ENCODE measurements at regions not wholly inside any gene's neighbourhood (a gene's known extent, or its start where the extent isn't known, plus 50 kb on each side); places are given as distances from the start of the nearest gene placed in this dataset.

DNA sequence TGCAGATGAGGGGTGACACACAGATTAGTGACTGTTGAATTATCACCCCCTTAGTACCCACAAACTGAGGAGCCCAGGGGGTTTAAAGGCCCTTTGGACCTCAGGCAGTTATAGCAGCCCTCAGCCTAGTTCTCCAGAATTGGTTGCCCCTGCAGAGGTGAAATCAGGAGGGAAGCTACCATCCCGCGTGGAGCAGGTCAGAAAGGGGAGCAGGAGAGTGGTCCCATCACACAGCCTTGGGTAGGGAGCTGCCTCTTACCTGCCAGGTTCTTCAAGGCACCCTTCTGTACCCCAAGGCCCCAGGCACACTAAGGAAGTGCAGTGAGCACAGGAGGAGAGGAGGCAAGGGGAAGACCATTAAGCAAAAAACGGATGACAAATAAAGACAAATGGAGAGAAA, 121.2 kb upstream of the TNR start:
- DNase-seq, result no peak

DNA sequence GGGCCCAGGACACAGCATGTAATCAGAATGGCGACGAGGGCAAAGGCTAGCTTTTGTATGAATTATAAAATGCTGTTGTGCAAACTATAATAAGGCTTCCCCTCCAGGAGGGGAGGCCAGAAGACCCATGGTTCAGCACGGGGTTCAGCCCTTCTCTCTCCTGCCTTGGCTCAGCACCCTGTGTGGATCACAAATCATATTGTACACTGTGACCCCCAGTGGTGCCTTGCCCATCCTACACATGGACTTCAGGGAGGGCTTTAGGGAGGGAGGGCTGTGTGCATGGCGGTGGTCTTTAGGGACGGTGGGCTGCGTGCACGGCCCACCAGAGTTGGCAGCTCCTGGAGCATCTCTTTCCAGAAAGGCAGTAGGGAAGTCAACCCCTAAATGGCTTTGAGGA, 120.8 kb upstream of the TNR start:
- no peak for DNase-seq

DNA sequence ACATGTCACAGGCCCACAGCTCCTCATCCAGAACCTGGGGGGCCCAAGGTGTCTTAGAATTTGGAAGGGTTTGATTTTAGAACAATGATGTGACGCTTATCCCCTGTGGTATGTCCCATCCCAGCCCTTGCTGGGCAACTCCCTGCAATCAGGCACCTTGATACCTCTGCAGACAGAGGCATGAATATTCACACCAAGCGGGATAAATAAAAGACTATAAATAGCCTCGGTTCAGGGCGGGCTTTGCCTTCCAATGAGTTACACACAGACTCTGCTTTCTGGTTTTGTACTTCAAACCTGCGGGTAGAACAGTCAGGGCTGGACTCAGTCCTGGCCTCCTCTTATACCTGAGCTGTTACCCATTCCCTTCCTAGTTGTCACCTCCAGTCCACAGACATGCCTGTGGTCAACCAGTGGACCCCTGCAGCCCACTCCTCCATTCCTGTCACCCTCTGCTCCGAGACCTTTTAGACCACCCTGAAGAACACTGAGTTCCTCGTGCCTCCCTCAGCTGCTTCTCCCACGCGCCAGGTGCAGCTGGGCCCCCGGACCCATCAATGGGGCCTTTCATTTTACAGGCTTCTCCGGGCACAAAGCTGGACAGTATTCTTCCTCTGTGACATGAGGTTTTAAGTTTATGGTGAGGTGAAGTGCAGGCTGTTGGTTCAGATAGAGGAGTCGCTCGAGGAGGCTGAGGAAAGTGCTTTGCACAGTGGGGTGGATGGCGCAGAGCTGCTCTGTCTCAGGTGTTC, 120.1 kb upstream of the TNR start:
- no peak for DNase-seq

DNA sequence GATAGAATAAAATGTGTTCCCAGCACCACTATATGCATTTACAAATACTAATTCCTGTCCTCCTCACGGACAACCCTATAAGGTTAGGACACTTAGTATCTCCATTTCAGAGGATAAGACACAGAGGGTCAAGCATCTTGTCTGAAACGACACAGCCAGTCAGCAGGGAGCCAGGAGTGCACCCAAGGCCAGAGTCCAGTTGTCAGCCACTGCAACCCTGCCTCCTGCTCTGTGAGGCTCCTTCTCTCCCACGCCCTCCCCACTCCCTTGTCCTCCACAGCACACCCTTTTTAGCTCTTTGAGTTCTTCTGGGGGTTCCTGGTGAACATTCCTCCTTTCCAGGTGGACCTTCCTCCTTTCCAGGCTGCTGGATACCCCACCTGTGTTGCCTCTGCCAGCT, 119.0 kb upstream of the TNR start:
- DNase-seq, result no peak

DNA sequence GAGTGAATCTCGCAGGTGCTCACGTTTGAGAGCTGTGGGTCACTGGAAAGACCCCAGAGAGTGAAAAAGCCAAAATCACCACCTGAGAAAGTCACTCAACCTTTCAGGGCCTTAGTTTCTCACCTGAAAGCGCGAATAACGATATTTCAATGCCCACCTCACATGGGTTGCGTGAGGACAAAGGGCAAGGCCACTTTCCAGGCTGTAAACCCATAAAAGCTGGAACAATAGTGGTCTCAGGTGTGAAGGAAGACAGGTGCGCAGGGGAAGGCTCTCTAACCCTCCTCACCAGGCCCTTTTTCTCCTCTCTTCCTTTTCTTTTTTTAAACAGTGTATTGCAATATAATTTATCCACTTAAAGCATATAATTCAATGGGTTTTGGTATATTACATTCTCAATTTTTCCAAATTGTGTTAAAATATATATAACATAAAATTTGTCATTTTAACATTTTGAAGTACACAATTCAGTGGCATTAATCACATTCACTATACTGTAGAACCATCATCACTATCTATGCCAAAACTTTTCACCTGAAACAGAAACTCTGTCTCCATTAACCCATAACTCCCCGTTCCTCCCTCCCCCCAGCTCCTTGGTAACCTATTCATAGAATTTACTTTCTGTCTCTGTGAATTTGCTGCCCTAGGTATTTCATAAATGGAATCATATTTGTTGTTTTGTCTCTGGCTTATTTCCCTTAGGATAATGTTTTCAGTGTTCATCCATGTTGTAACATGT, 118.4 kb upstream of the TNR start:
- no peak for DNase-seq

DNA sequence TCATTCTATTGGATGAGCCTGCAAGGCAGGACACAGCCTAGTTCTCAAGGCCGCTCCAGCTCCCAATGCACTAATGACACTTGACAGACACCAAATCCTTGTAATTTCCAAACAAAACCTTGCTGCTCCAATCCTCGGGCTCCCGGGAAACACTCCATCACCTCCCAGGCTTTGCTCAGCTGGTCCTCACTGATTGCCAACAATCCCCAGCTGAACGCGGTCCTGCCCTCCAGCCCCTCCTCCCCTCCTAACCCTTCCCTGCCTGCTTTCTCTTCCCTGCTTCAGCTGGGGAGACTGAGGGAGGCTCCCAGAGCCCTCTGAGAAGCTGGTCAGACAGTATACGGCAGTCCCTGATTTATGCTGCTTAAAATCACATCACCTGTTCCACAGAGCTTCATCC, 114.4 kb upstream of the TNR start:
- no peak for DNase-seq

DNA sequence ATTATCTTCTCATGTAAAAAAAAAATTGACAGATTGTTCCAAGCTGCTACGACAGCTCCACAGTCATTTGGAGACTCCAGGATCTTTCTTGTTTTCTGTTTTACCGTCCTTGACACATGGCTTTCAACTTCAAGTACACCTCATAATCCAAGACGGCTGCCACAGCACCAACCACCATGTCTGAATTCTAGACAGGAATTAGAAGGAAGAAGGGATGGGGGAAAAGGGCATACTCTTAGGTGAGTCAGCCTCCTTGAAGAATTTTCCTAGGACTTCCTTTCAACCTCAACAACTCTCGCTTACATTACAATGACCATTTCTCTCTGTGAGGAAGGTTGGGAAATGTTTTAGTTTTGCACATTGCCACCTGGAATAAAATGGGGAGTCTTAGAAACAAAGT, 110.3 kb upstream of the TNR start:
- no peak for DNase-seq

DNA sequence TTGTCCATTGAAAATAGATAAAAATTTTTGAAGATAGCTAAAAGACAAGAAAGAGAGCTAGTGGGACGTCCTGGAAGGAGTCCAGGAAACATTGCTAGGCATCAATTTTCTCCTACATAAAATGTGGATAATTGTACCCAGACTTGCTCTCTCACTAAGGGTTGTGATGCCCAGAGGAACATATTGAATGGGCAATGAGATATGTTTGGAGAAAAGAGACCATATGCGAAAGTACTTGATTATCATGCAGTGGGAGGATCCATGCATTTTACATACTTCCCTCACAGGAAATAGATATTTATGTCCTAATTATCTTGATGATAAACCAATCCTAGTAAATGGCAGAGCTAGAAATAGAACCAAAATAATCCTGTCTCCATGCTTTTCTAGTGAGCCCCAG, 108.4 kb upstream of the TNR start:
- DNase-seq, result no peak

DNA sequence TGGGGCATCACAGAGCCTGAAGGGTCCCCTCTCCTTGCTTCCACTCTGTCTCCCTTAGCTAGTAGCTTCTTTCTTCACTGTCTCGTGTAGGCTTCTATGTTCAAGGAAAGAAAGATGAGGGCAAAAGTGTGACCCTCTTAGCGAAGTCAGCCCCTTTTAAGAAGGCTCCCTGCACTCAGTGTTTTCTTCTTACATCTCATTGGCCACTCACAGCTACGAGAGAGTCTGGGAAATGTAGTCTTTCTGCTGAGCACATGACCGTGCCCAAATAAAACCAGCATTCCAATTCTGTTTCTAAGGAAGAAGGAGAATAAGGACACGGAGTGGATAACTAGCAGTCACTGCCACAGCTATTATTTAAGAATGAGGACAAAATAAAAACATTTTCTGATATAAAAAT, 104.9 kb upstream of the TNR start:
- DNase-seq, result no peak

DNA sequence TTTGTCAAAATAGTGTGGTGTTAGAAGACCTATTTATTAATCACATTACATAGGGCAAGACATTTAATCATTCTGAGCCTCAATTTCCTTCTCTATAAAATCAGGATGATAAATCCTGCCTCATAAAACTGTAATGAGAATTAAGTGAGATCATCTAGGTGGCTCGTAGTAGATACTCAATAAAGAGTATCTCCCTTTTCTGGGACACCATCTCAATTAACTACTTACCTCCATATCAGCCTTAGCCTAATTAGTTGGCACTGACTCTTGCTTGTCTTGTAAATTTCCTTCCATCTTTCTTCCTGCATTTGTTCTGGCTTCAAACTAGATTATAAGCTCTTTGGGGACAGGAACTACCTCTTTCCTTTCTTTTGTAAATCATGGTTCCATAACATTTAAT, 102.6 kb upstream of the TNR start:
- no peak for DNase-seq

DNA sequence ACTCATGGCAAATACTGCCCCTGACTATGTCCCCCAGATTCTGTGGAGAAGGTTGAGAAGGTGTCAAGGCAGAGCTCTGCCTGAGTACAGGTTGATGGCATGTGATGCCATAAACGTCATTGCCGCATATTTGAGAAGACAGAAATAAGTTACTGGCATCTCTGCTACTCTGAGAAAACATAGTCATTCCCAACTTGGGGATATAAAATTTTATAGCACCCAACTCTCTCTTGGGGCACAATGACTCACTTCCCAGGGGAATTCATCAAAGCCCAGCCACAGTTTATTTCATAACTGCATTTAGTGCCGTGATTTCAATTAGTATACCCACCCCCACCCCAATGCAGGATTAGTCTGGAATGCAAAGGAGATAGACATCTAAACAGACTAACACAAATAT, 101.9 kb upstream of the TNR start:
- DNase-seq, result no peak

DNA sequence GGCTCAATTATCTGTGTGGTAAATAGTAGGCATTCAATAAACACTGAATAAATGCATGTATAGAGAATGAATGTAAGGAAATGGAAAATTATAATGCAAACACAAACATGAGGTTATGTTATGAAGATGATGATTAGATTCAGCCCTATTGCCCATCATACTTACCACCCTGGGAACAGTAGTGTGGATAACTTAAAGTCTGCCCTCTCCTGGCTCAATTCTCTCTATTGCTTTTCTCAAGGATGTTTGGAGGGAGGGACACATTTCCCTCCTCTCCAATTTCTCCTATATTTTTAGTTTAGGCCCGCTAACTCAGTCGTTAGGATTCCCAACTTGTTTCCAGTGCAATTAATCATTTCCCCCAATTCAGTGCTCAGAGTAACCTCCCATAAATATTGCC, 101.5 kb upstream of the TNR start:
- no peak for DNase-seq

DNA sequence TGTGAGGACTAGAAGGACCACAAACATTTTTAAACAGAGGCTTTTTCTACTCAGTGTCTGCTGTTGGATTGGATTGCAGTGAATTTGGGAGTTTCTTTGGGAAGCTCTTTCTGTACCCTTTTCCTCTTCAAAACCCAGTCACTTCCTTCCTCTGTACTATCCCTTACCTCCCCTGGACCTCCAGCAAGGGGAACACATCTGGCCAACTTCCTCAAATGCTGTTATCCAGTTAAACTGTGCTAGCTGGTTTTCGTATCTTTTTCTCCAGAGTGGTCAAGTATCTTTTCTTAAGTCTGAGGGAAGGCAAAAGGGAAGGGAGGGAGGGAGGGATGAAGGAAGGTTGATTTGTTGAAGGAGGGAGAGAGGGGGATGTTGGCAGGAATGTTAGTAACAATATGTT, 99.2 kb upstream of the TNR start:
- DNase-seq, result no peak

DNA sequence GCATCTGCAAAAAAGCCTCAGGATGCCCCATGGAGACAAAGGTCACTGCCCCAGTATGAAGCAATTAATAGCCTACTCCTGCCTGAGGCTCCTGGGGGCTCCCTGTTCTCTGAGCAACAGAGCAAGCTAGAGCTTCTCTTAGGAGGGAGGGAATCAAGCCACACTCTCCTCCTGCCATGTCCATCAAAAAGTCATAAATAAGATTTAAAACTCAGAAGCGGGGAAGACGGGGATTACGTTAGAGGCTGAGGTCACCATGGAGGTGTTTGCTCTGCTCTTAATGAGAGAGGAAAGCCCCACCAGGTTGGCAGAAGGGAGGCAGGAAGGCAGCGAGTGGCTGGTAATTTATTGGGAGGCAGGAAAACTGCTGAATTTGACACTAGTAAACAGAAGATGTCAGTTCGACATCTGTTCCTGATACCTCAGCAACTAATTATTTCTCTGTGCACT, 98.4 kb upstream of the TNR start:
- DNase-seq, result no peak

DNA sequence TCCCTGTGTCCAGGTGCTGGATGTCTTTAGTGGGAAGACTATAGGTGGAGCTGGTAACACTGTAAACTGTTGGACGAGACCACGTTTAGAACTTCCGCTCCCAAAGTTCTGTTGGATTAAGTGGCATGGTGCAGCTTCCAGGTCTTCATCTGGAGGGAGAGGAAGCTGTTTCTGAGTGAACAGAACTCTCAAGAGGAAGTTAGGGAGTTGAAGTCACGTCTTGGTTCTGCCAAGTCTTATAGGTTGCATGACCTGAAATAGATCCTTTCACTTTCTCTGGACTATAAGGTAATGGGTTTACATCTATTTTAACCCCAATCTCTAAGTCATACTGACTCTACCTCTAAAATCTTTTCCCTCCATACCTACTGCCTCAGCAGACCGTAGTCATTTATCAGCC, 97.4 kb upstream of the TNR start:
- no peak for DNase-seq

DNA sequence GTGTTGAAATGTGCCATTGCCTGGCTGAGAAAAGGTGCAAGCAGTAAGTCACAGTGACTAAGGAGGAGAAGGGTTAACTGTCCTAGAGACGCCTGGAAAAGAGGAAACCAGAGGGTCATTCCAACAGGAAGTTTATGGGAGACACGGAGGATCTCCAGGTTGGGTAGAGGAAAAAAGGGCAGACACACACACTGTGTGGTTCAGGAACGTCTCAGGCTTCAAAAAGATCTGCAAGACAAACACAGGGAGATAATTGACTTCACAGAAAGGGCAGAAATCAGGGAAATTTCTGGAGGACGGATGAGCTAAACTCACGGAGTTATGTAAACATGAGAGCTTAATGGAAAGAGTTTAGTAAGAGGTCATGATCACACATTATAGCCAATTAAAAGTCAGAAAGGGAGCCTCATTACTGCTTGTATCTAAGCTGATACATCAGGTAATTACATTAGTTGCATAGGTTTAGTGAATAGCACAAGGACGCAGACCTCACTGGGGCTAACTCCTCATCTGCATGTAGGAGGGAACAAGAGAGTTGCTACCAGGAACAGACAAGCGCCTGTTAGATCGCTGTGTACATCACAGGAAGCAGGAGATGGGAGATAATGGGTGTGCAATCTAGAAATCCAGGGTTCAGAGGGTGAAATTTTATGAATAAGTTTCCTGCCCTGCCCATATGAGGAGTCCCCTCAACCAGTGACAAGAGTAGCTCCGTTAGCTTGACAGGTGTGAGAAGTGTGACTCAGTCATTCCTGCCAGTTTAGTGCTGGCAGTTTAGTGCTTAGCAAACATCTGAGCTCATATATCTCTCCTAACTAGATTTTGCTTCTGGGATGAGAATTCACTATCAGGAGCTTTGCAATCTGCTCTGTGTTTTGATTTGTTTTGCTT, 96.6 kb upstream of the TNR start:
- peak; percentile 11 for DNase-seq

DNA sequence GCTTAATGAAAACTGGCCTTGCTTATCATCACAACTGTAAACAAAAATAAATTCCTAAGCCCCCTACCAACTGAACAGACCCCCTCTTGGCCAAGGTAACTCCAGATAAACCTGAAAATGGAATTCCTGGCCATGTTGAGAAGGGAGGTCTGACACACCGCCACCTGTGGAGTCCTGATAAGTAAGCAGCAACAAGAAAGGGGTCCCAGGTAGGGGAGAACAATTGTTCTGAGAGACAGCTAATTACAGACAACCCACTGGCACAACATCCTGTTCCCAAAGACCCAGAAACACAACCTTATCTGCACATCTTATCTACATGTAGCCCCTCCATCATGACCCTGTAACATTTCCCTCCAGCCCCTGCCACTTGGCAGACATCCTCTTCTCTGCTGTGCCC, 91.2 kb upstream of the TNR start:
- no peak for DNase-seq

DNA sequence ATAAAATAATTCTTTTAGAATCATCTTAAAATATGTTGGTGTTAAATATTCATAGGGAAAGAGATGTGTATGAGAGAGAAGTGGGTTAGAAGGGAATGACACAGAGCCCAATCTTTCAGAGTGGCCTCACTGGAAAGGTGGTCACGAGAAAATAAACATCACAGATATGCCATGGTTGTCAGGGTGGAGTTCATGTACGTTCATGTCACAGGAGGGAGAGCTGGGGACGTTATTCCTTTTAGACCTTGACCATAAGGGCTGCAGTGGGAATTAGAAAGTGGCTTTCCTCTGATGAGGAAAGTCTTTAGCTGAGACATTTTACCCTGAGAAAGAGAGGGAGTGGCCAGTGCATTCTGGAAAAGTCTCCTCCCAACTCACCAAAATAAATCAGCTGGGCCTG, 90.6 kb upstream of the TNR start:
- no peak for DNase-seq

DNA sequence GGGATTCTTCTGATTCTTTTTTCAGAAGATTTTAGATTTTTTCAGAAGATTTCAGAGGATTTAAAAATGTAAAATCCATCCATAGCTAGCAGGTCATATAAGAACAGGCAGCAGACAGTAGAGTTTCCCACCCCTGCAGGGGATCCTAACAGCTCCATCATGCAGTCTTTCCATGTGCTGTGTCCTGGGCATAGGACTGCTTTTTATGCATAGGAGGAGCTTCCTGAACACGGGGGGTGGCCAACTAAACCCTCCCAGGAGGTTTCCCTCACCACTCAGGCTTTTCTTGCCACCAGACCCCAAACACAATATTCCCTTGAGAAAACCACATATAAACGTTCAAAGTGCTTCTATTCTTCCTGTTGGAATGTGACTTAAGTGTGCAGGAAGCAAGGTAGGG, 90.1 kb upstream of the TNR start:
- DNase-seq, result no peak

DNA sequence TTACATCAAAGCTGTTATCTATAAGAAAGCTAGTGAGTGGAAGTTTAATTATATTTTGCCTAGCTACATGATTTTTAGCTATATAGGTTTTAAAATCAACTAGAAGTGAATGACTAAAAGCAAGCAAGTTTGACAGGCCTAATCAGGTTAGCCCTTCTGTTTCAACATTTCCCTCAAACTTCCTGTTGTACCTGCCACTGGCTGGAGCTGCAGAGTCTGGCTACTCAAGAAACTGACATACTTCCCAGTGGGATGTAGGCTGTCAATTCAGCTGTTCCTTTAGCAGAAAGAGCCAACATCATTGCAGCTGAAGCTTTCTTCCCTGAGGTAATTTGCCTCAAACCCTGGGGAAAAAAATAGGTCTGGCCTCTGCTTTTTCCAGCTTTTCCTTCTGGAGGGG, 87.1 kb upstream of the TNR start:
- no peak for DNase-seq

DNA sequence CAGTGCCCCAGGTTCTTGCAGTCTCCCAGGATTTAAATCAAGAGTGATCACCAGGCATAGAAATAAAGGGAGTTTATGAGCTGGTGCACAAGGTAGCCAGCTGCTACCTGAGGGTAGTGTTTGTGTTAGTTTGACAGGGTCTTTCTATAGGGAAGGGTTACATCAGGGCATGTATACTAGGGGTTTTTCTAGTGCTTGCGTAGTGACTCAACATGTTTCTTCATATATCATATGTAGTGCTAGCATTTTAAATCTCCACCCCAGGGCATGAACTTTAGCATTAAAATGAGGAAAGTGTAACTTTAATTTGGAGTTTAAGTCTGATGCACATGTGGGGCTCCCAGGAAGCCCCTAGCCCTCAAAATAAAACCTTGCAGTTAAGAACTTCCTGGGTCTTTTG, 86.5 kb upstream of the TNR start:
- DNase-seq, result no peak

DNA sequence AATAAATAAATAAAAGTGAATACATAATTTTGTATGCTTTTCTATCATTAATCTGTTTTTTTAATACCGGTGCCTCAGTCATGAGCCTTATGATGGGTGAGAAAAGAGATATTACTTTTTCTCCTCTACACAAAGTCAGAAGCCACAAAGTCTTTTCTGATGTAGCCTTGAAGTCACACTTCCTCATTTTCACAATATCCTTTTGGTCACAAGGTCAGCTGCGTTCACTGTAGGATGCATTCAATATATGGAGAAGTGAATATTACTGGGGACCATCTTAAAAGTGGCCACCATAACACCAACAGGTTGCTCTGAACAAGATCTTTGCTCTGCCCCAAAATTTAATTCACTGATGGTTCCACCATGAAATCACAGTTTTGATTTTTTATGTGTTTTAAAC, 83.3 kb upstream of the TNR start:
- DNase-seq, result no peak

DNA sequence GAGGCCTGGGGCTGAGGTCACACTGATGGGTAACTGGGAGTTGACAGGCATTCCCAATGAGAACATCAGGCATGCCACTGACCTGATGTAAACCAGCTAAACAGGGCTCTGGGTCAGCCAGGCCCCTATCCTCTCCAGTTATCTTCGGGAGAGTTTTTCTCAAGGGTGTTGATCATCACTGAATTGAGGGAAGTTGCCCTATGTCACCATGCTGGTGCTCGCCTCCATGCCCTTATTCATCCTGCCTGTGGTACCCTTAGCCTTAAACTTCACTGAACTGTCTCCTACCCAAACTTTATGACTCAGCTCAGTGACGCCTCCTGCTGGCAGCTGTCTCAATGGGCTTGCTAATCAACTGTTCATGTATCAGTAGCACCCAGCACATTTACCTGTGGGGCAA, 80.7 kb upstream of the TNR start:
- DNase-seq, result peak; percentile 31

DNA sequence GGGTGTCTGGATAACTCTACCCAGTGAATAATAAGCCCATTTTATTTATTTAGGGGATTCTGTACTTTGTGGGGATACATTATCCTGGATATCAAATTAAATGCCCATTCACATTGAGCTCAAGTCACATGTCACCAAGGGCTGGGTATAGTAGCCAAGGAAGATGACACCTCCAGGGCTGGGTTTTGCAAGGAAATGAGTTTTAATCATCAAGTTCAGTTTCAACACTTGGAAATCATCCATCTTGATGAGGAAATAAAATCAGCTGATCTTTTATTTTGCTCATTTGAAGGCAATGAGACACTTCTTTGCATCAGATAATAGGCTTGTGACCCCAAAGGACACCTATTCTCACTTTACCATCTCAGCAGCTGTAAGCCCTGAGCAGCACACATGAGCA, 80.0 kb upstream of the TNR start:
- no peak for DNase-seq

All from activated CD4-positive, alpha-beta T cell treated with anti-CD3 and anti-CD28 coated beads, Interleukin-2, amount 50 U/mL, for 16 hours (primary cell).